HG03175 (cell line): ENCODE measurements at regions not wholly inside any gene's neighbourhood (a gene's known extent, or its start where the extent isn't known, plus 50 kb on each side); places are given as distances from the start of the nearest gene placed in this dataset.

ENCODE experiments used
- ATAC-seq: cut with Tn5 transposase; IDR thresholded peaks from one replicate; pipeline ENCODE4 v1.9.1; 2021; ENCODE audit warnings: mild to moderate bottlenecking, moderate library complexity; ENCODE audit not compliant: unreplicated experiment

DNA sequence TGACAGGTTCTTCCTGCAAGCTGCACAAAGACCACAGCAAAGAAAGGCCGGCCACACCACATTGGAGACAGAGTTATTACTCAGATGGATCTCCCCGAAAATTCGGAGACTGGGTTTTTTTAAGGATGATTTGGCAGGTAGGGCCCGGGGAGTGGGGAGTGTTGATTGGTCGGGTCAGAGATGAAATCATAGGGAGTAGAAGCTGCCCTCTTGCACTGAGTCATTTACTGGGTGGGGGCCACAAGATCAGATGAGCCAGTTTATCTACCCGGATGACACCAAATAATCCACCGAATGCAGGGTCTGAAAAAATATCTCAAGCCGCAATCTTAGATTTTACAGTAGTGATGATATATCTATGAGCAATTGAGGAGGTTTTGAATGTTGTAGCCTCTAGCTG, 401.8 kb upstream of the FAT3 start:
- ATAC-seq: no peak

DNA sequence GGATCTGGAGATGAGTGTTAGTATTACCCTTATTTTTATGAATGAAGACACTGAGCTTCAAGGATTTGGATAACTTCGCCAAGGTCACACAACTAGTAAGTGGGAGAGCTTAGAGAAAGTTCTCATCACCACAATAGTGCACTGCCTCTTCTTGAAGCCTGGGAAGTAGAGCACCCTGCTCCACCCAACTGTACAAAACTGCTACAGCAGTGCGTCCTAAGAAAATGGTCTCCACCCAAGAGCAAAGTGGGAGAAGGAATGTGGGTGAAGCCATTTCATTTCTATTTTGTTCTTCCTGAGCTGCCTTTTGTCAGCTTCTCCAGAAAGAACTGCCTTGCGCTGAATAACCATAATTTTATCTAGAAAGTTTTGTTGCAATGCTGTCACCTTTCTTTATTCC, 403.9 kb upstream of the FAT3 start:
- ATAC-seq: no peak

DNA sequence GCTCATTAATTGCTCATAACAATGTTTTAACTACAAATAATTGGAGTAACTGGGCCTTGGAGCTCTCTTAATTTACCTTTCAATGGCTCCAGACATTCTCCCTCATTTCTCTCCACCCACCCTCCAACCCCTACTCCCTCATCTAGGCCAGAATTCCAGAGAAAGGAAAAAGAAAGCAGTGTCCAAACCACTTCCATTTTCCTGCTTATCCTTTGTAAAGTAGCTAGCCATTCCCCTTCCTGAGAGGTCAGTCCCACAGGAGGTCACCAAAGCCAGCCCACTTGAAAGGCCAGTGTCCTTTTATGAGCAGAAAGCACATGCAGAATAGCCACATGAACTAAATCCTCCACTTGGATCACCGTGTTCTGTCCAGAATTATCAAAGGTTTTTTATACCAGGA, 404.8 kb upstream of the FAT3 start:
- ATAC-seq: no peak

DNA sequence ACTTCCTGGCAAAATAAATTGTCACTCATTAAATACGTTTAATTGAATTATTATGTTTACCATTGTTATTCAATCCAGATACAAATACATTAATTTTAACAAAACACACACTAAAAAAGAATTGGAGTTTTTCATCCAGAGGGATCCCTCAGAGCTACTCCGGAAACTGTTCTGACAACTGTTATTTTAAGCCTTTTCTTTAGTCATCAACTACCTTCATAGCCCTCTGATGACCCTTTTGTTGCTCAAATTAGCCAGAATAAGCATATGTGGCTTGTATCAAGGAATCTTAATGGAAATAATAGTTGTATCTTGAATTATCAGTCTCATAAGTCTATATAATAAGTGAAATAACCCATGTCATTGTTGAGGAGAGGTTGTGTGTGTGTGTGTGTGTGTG, 405.4 kb upstream of the FAT3 start:
- ATAC-seq: no peak

DNA sequence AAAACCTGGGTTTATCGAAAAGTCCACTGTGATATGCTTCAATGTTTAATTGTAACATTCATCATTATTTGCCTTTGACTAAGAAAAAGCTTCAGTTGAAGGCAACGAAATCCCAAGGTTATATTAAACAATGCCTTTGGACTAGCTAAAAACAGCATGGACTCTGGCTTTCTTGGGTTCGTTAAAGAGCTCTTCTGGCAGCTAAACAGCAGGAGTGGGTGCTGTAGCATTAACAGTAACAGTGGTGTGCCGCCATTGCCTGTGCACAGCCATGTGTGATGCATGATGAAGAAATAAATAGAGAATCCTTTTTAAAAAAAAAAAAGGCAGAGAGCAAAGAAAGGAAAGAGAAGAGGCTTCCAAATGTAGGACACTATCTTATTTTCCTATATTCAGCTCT, 406.6 kb upstream of the FAT3 start:
- ATAC-seq: no peak

DNA sequence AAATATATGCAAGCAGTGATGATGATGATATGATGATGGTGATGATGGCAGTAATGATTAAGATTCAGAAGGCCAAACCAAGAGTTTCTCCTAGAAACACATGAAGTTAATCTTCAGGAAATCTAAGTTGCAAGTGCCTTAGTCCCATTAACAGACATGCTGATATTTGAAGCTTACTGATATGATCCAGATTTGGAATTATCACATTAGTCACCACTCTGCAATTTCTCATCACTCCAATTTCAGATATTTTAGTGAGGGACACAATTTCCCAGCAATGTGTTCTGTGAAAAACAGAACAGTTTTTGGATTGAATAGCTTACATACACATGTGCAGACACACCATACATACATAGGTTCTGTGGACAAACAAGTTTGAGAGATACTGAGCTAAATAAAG, 411.4 kb upstream of the FAT3 start:
- no peak for ATAC-seq

DNA sequence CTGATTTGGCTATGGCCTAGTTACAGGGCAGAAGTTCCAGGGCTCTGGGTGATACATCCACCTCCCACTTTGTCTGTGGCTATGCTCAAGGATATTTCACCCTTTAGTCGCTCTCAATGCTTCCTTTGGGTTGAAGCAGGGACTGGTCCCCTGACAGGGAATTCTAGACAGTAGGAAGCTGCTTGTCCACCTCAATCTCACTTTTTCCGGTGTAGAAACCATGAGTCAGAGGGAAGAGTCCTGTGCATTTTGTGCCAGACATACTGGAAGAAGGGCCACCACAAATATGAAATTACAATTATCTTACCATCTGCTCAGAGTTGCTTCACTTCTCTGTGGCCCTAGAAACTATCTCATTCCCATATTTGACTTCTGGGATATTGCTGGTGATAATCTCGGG, 413.7 kb upstream of the FAT3 start:
- ATAC-seq: no peak

DNA sequence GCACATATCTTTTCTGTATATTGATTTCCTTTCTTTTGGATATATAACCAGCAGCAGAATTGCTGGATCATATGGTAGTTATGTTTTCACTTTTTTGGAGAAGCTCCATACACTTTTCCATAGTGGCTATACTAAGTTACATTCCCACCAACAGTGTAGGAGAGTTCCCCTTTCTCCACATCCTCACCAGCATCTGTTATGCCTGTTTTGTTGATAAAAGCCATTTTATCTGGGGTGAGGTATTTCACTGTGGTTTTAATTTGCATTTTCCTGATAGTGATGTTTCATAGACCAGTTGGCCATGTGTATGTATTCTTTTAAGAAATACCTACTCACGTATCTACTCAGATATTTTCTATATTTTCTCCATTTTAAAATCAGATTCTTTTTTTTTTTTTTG, 419.3 kb upstream of the FAT3 start:
- ATAC-seq: no peak

DNA sequence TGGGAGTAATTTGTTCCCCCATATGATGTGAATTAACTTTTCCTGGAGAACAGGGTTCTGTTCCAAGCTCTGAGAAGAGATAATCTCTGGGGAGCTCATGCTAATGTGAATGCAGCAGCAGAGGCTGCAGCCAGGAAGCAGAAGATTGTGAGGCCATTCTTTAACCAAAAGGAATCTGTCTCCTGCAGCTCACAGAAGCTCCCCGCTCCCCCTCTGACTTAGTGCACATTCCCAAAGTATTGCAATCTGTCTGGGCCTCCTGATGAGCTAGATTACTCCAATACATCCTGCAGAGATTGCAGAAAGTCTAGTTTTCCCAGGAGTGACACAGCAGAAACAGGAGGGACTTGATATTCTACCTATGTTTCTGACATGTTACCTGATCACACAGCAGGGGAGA, 420.6 kb upstream of the FAT3 start:
- no peak for ATAC-seq

DNA sequence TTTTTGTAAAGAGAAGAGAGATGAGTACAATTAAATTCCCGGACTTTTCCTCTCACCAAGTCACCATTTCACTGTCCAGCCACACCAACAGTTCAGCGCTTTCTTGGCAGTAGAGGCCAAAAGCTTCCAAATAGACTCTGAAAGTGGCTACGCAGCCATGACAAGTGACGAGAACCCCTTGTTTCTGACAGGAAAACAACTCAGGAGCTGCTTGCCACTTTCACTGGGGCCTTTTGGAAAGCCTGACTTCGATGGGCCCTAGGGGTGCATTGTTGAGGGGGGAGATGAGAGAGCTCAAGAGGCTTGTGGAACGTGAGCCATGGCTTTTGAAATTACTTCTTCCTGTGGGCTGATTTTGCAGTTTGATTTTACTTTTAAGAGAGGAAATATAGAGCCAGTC, 422.1 kb upstream of the FAT3 start:
- ATAC-seq: no peak

DNA sequence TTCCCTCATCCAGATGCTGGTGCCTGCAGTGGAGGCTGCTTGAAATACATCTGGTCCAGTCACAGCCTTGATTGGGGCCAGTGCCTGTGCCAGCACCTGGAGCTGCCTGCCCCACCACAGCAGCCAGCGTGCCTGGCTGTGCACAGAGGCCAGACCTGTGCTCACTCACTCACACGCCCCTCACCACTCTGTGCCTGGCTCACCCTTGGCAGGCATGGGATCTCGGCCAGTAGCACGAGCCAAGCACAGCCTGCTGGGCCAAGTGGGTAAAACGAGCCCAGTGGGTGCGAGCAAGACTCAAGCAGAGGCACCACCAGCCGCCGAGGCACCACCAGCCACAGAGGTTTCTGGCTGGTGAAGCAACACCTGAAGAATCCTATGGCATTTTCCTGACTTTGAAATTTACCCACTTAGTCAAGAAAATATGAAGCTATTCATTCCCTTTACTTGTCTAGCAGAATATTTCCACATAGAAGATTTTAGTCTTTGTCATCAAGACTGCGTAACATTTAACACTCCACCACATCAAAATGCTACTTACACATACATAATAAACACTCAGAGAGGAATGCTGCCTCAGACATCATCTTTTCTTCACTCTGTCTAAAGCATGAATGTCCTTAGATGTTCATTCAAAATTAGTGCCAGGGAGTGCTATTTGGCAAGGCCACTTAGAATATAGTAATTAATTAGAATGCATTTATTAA, 424.3 kb upstream of the FAT3 start:
- ATAC-seq: no peak

DNA sequence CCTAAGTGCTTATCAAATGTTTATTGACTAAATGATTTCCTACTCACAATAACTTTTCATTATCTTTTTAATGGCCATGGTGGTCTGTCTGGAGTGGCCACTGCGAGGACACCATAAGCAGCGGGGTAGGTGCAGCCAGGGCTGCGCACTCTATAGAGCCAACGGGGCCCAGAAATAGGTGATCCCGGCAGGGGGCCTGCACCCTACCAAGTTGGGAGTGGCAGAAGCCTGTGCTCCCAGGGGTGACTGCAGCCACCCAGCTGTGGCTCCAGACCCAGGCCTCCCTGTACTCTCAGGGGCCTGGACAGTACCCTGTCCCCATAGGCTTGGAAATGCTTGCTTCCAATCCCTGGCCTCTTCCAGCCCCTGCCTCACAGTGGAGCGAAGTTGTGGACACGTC, 426.4 kb upstream of the FAT3 start:
- no peak for ATAC-seq

DNA sequence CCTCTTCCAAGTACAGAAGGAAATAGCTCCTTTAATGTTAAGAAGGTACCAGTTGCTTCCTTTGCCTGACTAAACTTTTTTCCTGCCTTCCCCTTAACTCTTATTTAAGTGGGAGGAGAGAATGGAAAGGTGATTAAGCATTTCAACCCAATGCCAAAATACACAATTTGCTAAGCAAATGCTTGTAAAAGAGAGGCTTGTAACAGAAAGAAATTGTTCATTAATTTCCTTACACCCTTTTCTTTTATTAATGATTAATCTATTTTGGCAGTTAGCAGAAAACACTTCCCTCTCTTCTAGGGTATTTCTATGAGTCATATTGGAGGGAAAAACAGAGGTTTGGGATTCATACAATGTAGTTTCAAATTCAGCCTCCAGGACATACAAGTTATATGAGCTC, 427.6 kb upstream of the FAT3 start:
- no peak for ATAC-seq

DNA sequence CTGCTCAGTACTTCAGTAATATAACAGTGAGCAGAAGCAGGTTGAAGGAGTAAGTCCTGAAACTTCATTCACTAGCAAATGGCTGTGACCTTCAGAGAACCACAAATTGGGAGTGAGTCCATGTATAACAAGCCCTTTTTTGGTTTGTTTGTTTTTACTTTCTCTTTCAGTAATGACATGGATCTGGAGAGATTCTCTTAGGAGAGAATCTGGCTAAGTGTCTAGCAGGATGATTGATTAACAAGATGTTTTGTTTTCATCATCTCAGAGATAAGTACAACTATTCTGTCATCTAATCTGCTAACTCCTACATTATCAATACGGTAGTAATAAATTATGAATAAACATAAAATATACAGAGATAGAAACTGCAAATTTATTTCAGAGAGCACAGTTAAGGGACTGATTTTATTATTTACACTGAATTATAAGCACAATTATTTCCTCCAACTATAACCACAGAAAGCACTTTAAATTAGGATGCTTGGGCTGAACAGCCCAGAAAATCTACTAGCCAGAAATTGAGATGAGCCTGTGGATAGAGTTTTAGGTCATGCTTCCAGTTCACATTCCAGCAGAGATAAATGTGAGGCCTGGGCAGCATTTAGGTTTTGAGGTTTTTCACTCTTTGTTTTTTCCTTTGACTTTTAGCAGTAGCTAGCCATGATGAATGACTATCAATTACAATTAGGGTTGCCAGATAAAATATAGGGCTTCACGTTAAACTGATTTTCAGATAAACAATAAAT, 429.3 kb upstream of the FAT3 start:
- no peak for ATAC-seq

DNA sequence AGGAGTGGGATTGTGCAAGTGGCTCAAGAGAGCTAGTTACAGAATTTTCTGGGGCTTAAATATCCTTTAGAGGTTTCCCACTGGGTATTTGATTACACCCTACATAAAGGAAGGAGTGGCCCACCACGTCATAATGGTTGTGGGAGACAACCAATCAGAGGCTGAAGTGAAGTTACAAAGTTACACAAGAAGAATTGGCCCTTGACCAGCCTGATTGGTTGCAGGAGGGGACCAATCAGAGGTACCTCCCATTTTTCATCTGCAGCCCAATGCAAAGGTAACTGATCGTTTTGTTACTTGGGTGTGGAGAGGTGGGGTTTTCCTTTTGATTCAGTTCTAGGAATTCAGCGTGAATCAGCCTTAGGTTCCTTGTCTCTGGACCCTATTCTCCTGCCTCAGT, 430.5 kb upstream of the FAT3 start:
- no peak for ATAC-seq

DNA sequence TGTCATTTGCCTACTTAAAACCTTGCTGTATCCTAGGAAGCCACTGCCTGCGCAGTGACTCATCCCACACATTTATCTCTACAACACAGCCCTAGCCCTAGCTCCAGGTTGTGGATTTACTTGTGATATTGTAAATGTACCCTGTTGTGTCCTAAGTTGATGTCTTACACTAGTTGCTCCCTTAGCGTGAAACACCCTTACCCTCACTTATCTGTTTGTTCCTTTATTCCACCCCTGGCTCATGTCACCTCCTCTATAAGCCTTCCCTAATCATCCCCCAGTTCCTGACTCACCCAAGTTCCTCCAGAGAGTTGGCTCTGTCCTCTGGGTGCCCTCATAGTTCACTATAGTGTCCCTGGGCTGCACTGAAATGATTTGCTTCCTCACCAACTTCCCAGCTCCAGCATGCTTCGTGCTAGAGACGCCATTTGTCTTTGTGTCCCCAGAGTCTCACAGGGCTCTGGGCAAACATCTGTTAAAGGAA, 431.8 kb upstream of the FAT3 start:
- ATAC-seq: no peak

DNA sequence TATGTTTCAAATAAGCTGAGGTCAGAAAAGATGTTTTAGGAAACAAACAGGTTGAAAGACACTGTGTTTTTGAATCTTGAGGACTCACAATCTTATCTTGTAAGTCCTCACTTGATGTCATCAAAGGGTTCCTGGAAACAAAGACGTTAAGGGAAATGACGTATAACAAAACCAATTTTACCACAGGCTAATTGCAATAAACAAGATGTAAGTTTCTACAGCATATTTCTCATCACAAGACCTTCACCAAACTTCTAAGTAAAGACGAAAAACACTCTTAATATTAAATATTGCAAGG, 433.5 kb upstream of the FAT3 start:
- no peak for ATAC-seq

DNA sequence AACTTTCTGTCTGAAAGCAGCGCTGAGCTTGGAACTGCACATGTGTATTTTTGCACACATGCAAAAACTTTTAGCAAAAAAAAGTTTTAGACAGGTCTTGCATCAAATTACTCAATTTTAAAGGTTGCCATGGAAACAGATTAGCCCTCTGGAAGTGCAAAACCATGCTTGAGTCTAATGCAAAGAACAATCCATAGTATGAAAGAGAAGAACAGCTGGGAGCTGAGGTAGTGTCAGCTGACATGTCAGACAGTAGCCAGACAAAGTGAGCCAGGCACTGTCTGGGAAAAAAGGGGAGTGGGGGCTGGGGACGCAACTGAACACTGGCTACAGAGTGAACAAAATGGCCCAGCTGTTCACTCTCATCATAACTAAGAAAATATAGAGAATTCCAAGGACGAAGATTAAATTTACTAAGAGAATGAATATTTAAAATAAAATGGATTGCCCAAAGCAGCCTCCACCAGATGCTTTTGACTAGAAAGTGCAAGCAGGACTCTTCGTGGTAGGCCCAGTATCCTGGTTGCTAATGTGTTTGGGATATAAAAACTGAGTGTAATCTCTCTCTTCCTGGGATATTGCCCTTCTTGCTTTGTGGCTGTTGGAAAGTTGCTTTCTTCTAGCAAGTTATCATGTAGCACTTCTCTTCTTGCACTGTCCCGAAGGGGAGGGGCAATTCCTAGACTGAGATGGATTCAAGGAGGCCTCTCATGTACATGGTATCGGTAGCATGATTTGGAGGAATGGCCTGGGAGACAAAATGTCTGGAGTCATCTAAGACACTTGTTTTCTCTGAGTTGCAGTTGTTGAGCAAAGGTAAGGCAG, 434.1 kb upstream of the FAT3 start:
- no peak for ATAC-seq

DNA sequence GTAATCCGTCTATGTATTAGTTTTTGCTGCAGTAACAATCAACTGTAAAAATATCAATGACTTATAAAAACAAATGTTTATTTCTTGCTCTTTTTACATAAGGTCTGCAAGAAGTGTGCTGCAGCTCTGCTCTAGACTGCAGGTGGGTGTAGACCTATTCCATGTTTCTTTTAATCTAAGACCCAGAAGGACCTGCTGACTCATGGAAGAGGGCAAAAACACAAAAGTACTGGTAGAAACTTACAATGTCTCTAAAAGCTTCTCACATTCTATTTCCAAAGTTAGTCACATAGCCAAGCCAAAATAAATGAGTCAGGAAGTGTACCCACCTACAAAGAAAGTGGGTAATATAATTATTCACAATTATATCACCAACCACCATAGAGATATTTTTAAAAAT, 435.9 kb upstream of the FAT3 start:
- no peak for ATAC-seq

DNA sequence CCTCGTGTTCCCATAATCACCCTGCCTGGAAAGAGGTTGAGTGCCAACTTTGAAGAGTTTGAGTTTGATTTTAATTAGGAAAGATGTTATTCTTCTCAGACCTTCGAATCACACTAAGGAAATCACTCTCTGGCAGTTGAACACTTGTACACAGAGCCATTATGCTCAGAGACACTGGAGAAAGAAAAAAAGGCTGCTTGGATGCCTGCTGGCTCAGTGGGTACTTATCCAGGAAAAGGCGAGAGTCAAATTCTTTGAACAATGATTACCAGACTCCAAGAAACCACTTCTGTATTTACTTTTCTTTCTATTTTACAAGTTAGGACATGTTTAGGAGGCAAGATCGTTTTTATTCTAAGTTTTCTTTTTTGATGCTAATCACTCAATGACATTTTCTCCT, 438.5 kb upstream of the FAT3 start:
- no peak for ATAC-seq

DNA sequence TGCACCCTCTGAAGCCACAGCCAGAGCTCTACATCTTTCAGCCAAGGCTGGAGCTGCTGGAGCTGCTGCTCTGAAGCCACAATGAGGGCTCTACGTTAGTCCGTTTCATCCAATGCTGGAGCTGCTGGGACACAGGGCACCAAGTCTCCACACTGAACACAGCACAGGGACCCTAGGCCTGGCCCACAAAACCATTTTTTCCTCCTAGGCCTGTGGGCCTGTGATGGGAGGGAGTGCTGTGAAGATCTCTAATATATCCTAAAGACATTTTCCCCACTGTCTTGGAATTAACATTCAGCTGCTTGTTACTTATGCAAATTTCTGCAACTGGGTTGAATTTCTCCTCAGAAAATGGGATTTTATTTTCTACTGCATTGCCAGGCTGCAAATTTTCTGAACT, 441.4 kb upstream of the FAT3 start:
- ATAC-seq: no peak

DNA sequence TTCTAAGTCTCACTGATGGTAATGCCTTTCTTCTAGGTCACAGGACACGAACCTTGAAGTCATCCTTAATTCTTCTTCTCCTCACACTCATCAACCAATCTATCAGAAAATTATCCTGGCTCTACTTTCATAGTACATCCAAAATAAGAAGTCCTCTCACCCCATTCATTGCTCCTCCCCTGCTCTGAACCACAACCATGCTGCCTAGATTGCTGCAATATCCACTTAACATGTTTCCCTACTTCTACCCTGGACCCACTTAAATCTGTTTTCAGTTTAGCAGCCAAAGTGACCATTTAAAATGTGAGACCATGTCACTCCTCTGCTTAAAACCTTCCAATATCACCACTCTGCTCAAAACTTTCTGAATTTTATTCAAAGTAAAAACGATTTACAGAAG, 445.9 kb upstream of the FAT3 start:
- ATAC-seq: no peak
